ENCODE measurements at regions not wholly inside any gene's neighbourhood (a gene's known extent, or its start where the extent isn't known, plus 50 kb on each side); places are given as distances from the start of the nearest gene placed in this dataset.

DNA sequence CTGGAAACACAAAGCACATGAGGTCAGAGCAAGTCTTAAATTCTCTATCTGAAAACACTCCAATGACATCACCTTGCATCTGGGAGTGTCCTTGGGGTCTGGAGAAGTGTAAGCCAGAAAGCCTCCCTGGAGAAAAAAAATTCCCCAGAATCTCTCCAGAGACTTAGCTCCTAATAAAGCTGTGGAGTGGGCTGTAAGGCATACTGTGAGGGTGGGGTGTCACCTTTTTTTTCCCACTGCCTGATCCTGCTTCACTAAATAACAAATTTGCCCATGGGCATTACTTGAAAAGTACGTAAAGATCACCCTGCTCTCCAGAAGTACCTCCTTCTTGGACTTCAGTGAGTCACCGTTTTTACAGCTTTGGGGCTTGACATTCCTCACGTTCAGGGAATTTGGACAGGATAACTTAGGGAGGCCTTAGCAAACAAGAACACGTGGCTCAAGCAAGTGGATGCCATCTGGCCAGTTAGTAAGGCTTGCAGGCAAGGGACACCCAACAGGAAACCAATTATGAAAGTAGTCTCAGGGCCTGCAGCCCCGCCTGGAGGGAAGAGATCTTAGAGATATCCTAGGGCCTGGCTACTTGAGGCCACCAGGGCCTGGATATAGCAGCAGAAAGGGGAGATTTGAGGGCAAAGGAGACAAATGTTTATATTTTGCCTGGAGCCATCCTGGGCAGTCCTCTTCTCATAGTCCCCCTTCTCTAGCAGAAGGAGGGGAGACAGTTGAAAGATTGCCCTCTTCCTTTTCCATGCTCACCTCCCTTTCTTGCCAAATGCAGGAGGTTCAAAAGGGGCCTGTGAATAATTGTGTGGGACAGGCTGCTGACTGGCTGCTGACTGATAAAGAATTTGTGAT, 60.1 kb upstream of the PLAC1 start:
- TF ChIP-seq POLR2A (IDR thresholded peaks at IDR 0.05): no peak
- TF ChIP-seq POLR2AphosphoS5 (IDR thresholded peaks at IDR 0.05): peak in 1 of 3 donors; percentile 46
- WGBS, 5 donors: 23 to 42% (median 26%) methylated on average over 5 of the region's 5 CpGs
- intact Hi-C loops (cut with DNase I; ENCODE audit: low total_unique reads): no loop called here
- H3K27ac ChIP-seq: peak overlapping the region in 2 of 5 donors; percentile 11 to 12
- H3K4me1 ChIP-seq: no peaks in the 10 kb centered on the region
- DNase-seq: peak; percentile 40 to 56
- H3K36me3 ChIP-seq: no peaks in the 10 kb centered on the region
- peaks cover 0 to 7% (median 0%) of the 10 kb centered on the region in 4 donors for H3K9me3 ChIP-seq
- no peaks in the 10 kb centered on the region for H3K27me3 ChIP-seq
- no peak overlapping the region for H3K4me3 ChIP-seq

DNA sequence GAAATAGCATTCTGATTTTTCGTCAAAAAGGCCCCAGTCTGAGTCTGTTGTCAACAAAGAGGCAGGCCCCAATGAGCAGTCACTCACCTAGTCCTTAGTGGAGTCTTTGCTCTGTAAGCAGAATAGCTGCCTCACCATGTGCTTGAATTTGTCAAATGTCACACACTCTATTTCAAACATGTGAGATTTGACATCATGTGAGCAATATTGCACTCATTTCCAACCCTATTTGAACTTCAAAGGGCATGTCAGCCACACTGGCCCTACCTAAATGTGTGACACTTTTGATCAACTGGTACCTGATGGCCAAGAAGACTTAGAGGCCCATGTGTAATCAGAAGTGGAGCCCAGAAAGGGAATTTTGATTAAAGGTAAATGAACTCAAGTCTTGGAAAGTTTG, 59.4 kb upstream of the PLAC1 start:
- Histone ChIP-seq H3K4me1 (no peaks in the 10 kb centered on the region), H3K27me3 (no peaks in the 10 kb centered on the region), H3K36me3 (no peaks in the 10 kb centered on the region), H3K4me3 (no peak overlapping the region), H3K27ac (peak overlapping the region in 1 of 5 donors; percentile 11), H3K9me3 (peaks cover 0 to 7% (median 0%) of the 10 kb centered on the region in 4 donors)
- intact Hi-C loops (cut with DNase I; ENCODE audit: low total_unique reads): no loop called here
- WGBS, 5 donors: 73 to 100% (median 87%) methylated on average over 1 of the region's 1 CpG
- no peak for DNase-seq
- no peak for TF ChIP-seq POLR2A (IDR thresholded peaks at IDR 0.05)

DNA sequence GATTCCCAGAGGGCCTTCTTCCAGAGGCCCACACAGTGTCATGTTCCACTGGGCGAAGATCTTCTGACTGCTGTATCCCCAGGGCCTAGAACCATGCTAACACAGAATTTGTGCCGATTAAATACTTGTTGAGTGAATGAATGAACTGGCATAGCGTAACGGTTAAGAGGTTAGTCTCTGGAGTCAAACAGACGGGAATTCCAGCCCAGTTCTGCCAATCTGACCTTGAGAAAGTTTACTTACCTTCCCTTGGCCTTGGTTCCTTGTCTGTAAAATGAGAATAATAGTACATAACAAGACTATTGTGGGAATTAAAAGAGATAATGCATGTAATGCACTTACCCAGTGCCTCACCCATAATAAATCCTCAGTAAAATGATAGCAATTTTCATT, 58.3 kb upstream of the PLAC1 start:
- TF ChIP-seq POLR2AphosphoS5 (IDR thresholded peaks at IDR 0.05) (no peak), POLR2A (IDR thresholded peaks at IDR 0.05) (no peak), EP300 (IDR thresholded peaks at IDR 0.05) (no peak)
- TF ChIP-seq, protein P1, sequence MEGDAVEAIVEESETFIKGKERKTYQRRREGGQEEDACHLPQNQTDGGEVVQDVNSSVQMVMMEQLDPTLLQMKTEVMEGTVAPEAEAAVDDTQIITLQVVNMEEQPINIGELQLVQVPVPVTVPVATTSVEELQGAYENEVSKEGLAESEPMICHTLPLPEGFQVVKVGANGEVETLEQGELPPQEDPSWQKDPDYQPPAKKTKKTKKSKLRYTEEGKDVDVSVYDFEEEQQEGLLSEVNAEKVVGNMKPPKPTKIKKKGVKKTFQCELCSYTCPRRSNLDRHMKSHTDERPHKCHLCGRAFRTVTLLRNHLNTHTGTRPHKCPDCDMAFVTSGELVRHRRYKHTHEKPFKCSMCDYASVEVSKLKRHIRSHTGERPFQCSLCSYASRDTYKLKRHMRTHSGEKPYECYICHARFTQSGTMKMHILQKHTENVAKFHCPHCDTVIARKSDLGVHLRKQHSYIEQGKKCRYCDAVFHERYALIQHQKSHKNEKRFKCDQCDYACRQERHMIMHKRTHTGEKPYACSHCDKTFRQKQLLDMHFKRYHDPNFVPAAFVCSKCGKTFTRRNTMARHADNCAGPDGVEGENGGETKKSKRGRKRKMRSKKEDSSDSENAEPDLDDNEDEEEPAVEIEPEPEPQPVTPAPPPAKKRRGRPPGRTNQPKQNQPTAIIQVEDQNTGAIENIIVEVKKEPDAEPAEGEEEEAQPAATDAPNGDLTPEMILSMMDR (IDR thresholded peaks at IDR 0.05): no peak
- intact Hi-C loops (cut with DNase I; ENCODE audit: low total_unique reads): no loop called here
- DNase-seq: no peak
- H3K9me3 ChIP-seq: no peaks in the 10 kb centered on the region
- no peak overlapping the region for H3K4me3 ChIP-seq
- no peaks in the 10 kb centered on the region for H3K4me1 ChIP-seq
- no peaks in the 10 kb centered on the region for H3K36me3 ChIP-seq
- WGBS, 5 donors: 69 to 90% (median 79%) methylated on average over 5 of the region's 5 CpGs
- H3K27me3 ChIP-seq: no peaks in the 10 kb centered on the region
- no peak overlapping the region for H3K27ac ChIP-seq

DNA sequence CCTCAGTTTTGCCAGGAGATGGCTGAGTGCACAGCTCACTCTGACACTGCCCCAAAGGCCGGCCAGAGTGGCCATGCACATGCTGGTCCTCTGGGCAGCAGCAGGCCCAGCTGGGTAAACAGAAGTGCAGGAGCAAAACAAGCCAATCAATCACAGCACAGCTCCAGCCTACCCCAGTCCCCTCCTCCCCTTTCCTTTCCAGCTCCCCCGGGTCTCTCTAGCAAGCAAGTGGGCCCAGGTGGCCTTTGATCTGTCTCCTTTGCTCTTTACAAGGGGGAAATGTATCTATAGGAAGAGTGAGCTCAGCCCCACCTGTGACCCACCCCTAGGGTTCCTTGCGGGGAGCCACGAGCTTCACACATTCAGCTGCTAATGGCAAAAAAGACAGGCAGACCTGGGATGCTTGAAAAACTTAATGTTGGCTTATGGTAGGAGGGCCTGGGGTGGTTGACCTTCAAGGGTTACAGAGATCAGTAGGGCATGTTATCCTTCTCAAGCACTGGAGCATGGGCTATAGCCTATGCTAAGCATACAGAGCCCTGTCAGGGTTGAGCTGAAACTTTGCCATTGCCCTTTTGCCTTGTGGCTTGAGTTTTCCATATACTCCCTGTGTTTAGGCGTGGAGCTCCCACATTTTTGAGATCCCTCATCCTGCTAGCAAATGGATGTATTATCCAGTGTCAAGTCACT, 57.8 kb upstream of the PLAC1 start:
- Histone ChIP-seq H3K4me3 (no peak overlapping the region), H3K27ac (no peak overlapping the region), H3K27me3 (no peaks in the 10 kb centered on the region), H3K9me3 (no peaks in the 10 kb centered on the region), H3K36me3 (no peaks in the 10 kb centered on the region), H3K4me1 (no peaks in the 10 kb centered on the region)
- 72 to 83% (median 79%) methylated on average over 4 to 5 of the region's 5 CpGs for WGBS, 5 donors
- TF ChIP-seq EP300 (IDR thresholded peaks at IDR 0.05) (no peak), POLR2AphosphoS5 (IDR thresholded peaks at IDR 0.05) (no peak), POLR2A (IDR thresholded peaks at IDR 0.05) (no peak)
- TF ChIP-seq, protein P1 (IDR thresholded peaks at IDR 0.05): no peak
- DNase-seq: no peak
- intact Hi-C loops (cut with DNase I; ENCODE audit: low total_unique reads): no loop called here

DNA sequence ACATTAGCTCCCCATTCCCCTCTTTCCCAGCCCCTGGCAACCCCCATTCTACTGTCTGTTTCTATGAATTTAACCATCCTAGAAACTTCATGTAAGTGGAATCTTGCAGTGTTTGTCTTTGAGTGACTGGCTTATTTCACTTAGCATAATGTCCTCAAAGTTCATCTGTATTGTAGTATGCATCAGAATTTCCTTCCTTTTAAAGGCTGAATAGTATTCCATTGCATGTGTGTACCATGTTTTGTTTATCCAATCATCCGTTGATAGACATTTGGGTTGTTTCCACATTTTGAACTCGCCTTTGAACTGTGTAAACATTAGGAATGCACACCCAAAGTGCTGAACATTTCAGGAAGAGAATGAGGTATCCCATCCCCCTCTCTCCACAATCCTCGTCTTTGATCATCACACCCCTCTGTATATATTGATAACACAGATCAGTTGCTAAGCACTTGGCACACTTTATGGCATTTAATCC, 56.4 kb upstream of the PLAC1 start:
- H3K9me3 ChIP-seq: no peaks in the 10 kb centered on the region
- intact Hi-C loops (cut with DNase I; ENCODE audit: low total_unique reads): no loop called here
- H3K4me3 ChIP-seq: no peak overlapping the region
- 49 to 53% (median 51%) methylated on average over 3 of the region's 3 CpGs for WGBS, 5 donors
- DNase-seq: no peak
- H3K27ac ChIP-seq: no peak overlapping the region
- H3K27me3 ChIP-seq: no peaks in the 10 kb centered on the region
- H3K4me1 ChIP-seq: no peaks in the 10 kb centered on the region
- no peak for TF ChIP-seq POLR2A (IDR thresholded peaks at IDR 0.05)
- no peak for TF ChIP-seq POLR2AphosphoS5 (IDR thresholded peaks at IDR 0.05)
- TF ChIP-seq EP300 (IDR thresholded peaks at IDR 0.05): no peak
- TF ChIP-seq, protein P1 (IDR thresholded peaks at IDR 0.05): no peak
- H3K36me3 ChIP-seq: no peaks in the 10 kb centered on the region
